Endothelial cell of umbilical vein (primary cell): ENCODE measurements at regions not wholly inside any gene's neighbourhood (a gene's known extent, or its start where the extent isn't known, plus 50 kb on each side); places are given as distances from the start of the nearest gene placed in this dataset.

Experiments used
- BruUV-seq: library from RNA; stranded (reverse); fragments of 400-500 nt; replicated peaks from 2 replicates; lab custom pipeline; 2021; lab: Mats Ljungman, UMichigan
- CTCF ChIA-PET: fragments of 300-600, 350-600 bp; sonication (Branson Sonifier 250); formaldehyde crosslinking; loops from one replicate; lab custom pipeline; 2021; ENCODE audit warnings: antibody characterized with exemption, inconsistent platforms; lab: Charles Lee
- POLR2A ChIA-PET: fragments of 300-600, 350-600 bp; sonication (Branson Sonifier 250); formaldehyde crosslinking; loops from one replicate; lab custom pipeline; 2021; ENCODE audit warnings: antibody characterized with exemption, inconsistent platforms; lab: Charles Lee
- DNase-seq: peaks from one replicate; pipeline ENCODE4 v3.0.0-alpha.2; 2011; ENCODE audit warnings: low read depth, low spot score
- FAIRE-seq: peaks from 2 replicates; lab custom pipeline; 2011; peaks lifted over from hg19 to GRCh38; lab: Jason Lieb, UNC
- H2AFZ ChIP-seq: 2 replicates; pipeline ENCODE4 v1.6.0; 2012; ENCODE audit warnings: low read depth, low read length, control low read depth, inconsistent platforms
- H3K27ac ChIP-seq: 2 replicates; pipeline ENCODE4 v1.5.1; 2011; ENCODE audit warnings: low read depth, mild to moderate bottlenecking, control low read depth, low read length, moderate library complexity; ENCODE audit not compliant: insufficient read depth
- H3K27me3 ChIP-seq, 2 experiments: 2 replicates each; pipeline versions ENCODE4 v1.6.0 to v1.6.1; 2011; ENCODE audit warnings: low read length in 2 of 2, mixed read lengths in 1 of 2; ENCODE audit not compliant: control insufficient read depth in 2 of 2, insufficient read depth in 2 of 2
- H3K36me3 ChIP-seq, 2 experiments: 2 replicates in 1 of 2; 3 replicates in 1 of 2; pipeline ENCODE4 v1.5.1; 2011; ENCODE audit warnings: low read length in 2 of 2, mild to moderate bottlenecking in 1 of 2, moderate library complexity in 1 of 2; ENCODE audit not compliant: control insufficient read depth in 2 of 2, insufficient read depth in 2 of 2; ENCODE audit errors: extremely low read depth in 1 of 2
- H3K4me1 ChIP-seq: 3 replicates; pipeline ENCODE4 v1.5.1; 2011; ENCODE audit warnings: mild to moderate bottlenecking, low read length; ENCODE audit not compliant: control insufficient read depth, insufficient read depth; ENCODE audit errors: extremely low read depth
- H3K4me2 ChIP-seq: 2 replicates; pipeline ENCODE4 v1.6.1; 2011; ENCODE audit warnings: low read length, control low read depth, mixed read lengths; ENCODE audit not compliant: insufficient read depth
- H3K4me3 ChIP-seq, 3 experiments: fragments of 200-600 bp in 1 of 3; sonication (generic), shearing (Covaris generic) in 1 of 3; replicated peaks in 1 of 3; 2 replicates each; pipeline ENCODE4 v1.5.1; 2011 to 2016; ENCODE audit warnings: control low read depth in 3 of 3, low read length in 3 of 3, mild to moderate bottlenecking in 2 of 3, inconsistent platforms in 1 of 3, low read depth in 1 of 3, moderate library complexity in 1 of 3; ENCODE audit not compliant: insufficient read depth in 1 of 3
- H3K79me2 ChIP-seq: 2 replicates; pipeline ENCODE4 v1.6.0; 2012; ENCODE audit warnings: low read length, inconsistent platforms; ENCODE audit not compliant: control insufficient read depth, insufficient read depth
- H3K9ac ChIP-seq: replicated peaks from 2 replicates; pipeline ENCODE3; 2011; ENCODE audit warnings: low read length, control low read depth; ENCODE audit not compliant: insufficient read depth; ENCODE audit errors: extremely low read depth
- H3K9me1 ChIP-seq: replicated peaks from 3 replicates; pipeline ENCODE4 v1.6.0; 2011; ENCODE audit warnings: mild to moderate bottlenecking, low read length; ENCODE audit not compliant: control insufficient read depth, insufficient read depth; ENCODE audit errors: extremely low read depth
- H3K9me3 ChIP-seq: replicated peaks from 2 replicates; pipeline ENCODE4 v1.5.1; 2012; ENCODE audit warnings: low read length, inconsistent platforms; ENCODE audit not compliant: control insufficient read depth, insufficient read depth
- H4K20me1 ChIP-seq: replicated peaks from 2 replicates; pipeline ENCODE3; 2011; ENCODE audit warnings: mild to moderate bottlenecking, low read length; ENCODE audit not compliant: control insufficient read depth, insufficient read depth; ENCODE audit errors: extremely low read depth
- CTCF ChIP-seq, 2 donors: IDR thresholded peaks; 1 replicate in 1 of 2; 2 replicates in 1 of 2; pipeline ENCODE4 v1.5.1; 2011; ENCODE audit warnings: low read length in 2 of 2, mild to moderate bottlenecking in 2 of 2, moderate library complexity in 2 of 2, control low read depth in 1 of 2, inconsistent platforms in 1 of 2, low read depth in 1 of 2; ENCODE audit not compliant: insufficient read depth in 1 of 2; ENCODE audit errors: extremely low read depth in 1 of 2
- EZH2 ChIP-seq: IDR thresholded peaks from 2 replicates; pipeline ENCODE4 v1.6.1; 2012; ENCODE audit warnings: borderline replicate concordance, low read depth, mild to moderate bottlenecking, moderate library complexity, low read length, inconsistent platforms; ENCODE audit not compliant: severe bottlenecking
- FOS ChIP-seq: IDR thresholded peaks from 2 replicates; pipeline ENCODE4 v1.6.1; 2011; ENCODE audit warnings: mild to moderate bottlenecking, low read length, moderate library complexity, borderline replicate concordance; ENCODE audit not compliant: insufficient read depth
- GATA2 ChIP-seq: IDR thresholded peaks from 2 replicates; pipeline ENCODE4 v1.7.0; 2011; ENCODE audit warnings: low read depth, mild to moderate bottlenecking, moderate library complexity, mixed read lengths, low read length; ENCODE audit not compliant: insufficient read length, insufficient read depth
- JUN ChIP-seq: IDR thresholded peaks from 2 replicates; pipeline ENCODE4 v1.6.1; 2011; ENCODE audit warnings: borderline replicate concordance, low read depth; ENCODE audit not compliant: insufficient read length, insufficient read depth
- MAX ChIP-seq: IDR thresholded peaks from 2 replicates; pipeline ENCODE4 v1.6.1; 2011; ENCODE audit not compliant: insufficient read depth, insufficient read length
- MYC ChIP-seq: IDR thresholded peaks from one replicate; pipeline ENCODE4 v1.6.1; 2011; ENCODE audit warnings: mild to moderate bottlenecking, low read depth, low read length
- POLR2A ChIP-seq: IDR thresholded peaks from 2 replicates; pipeline ENCODE4 v1.6.1; 2012; ENCODE audit warnings: low read depth, mild to moderate bottlenecking, control low read depth, low read length
- POLR2AphosphoS5 ChIP-seq: IDR thresholded peaks from 2 replicates; pipeline ENCODE4 v1.6.1; 2012; ENCODE audit warnings: low read depth, mild to moderate bottlenecking, control low read depth, low read length, moderate library complexity; ENCODE audit not compliant: insufficient read depth
- dilution Hi-C: fragments of 300-500 bp; cut with MboI; formaldehyde crosslinking; loops from one replicate; pipeline ENCODE4 v1.15.0; 2019; ENCODE audit warnings: low sequenced_read_pairs; ENCODE audit not compliant: extremely low pct_ligation_motif_present
- intact Hi-C: fragments of 100-400 bp; cut with micrococcal nuclease; formaldehyde crosslinking; loops from one replicate; pipeline ENCODE4 v1.10.0; 2022

GRCh38 chr10:78121801-78122200 lies 88.1 kb downstream of the RPS24 start:
- dilution Hi-C loops = no loop called here
- no peak overlapping the region for H3K4me3 ChIP-seq
- no peaks in the 10 kb centered on the region for H3K9me3 ChIP-seq
- H3K27me3 ChIP-seq = peaks cover 0 to 3% of the 10 kb centered on the region in 2 experiments
- no peak overlapping the region for H2AFZ ChIP-seq
- H3K9me1 ChIP-seq = no peaks in the 10 kb centered on the region
- TF ChIP-seq MAX (no peak), JUN (no peak), POLR2A (no peak), FOS (no peak), CTCF (IDR thresholded peaks at IDR 0.05; ENCODE audit: extremely low read depth in 1 of 2, insufficient read depth in 1 of 2, low read depth in 1 of 2, low read length in 2 of 2) (no peak), GATA2 (no peak), POLR2AphosphoS5 (no peak), MYC (no peak), EZH2 (no peak)
- no peak for DNase-seq
- no peaks in the 10 kb centered on the region for H4K20me1 ChIP-seq
- H3K27ac ChIP-seq = no peak overlapping the region
- no TSS peak for BruUV-seq
- H3K36me3 ChIP-seq = no peaks in the 10 kb centered on the region
- intact Hi-C loops = no loop called here
- FAIRE-seq = no peak
- H3K79me2 ChIP-seq = no peaks in the 10 kb centered on the region
- ChIA-PET POLR2A (no interaction called here), CTCF (no interaction called here)
- H3K9ac ChIP-seq = no peak overlapping the region
- H3K4me2 ChIP-seq = no peak overlapping the region
- no peaks in the 10 kb centered on the region for H3K4me1 ChIP-seq
